Fibroblast of mammary gland (primary cell): ENCODE measurements at regions not wholly inside any gene's neighbourhood (a gene's known extent, or its start where the extent isn't known, plus 50 kb on each side); places are given as distances from the start of the nearest gene placed in this dataset.

ENCODE experiments used
- DNase-seq: peaks from one replicate; pipeline ENCODE4 v3.0.0-alpha.2; 2010; ENCODE audit warnings: low read depth
- H3K4me3 ChIP-seq: 2 replicates; pipeline ENCODE4 v1.5.1; 2011; ENCODE audit warnings: low read depth, mild to moderate bottlenecking, low read length, moderate library complexity; ENCODE audit not compliant: control insufficient read depth
- CTCF ChIP-seq: conservative IDR thresholded peaks from 2 replicates; pipeline ENCODE4 v1.5.1; 2011; ENCODE audit warnings: low read depth, low read length, inconsistent platforms; ENCODE audit not compliant: control insufficient read depth, insufficient read depth

- no peak overlapping the region for H3K4me3 ChIP-seq
- TF ChIP-seq CTCF: no peak
- no peak for DNase-seq
Observed at GRCh38 chr17:22469941-22470340, 777.6 kb downstream of the KCNJ18 start.

- DNase-seq: no peak
- H3K4me3 ChIP-seq: no peak overlapping the region
- no peak for TF ChIP-seq CTCF
Observed at GRCh38 chr17:22470411-22471175, 778.3 kb downstream of the KCNJ18 start.

- no peak for DNase-seq
- no peak for TF ChIP-seq CTCF
- no peak overlapping the region for H3K4me3 ChIP-seq
Observed at GRCh38 chr17:22484826-22485225, 792.5 kb downstream of the KCNJ18 start.

- no peak for DNase-seq
- H3K4me3 ChIP-seq: no peak overlapping the region
- no peak for TF ChIP-seq CTCF
Observed at GRCh38 chr17:22490399-22490798, 798.1 kb downstream of the KCNJ18 start.

GRCh38 chr17:22492331-22492730 lies 800.0 kb downstream of the KCNJ18 start:
- H3K4me3 ChIP-seq: no peak overlapping the region
- TF ChIP-seq CTCF: no peak
- no peak for DNase-seq

- TF ChIP-seq CTCF: no peak
- DNase-seq: no peak
- H3K4me3 ChIP-seq: no peak overlapping the region
Observed at GRCh38 chr17:22496450-22496849, 804.1 kb downstream of the KCNJ18 start.
